Colonic mucosa (tissue), 4 donors: ENCODE measurements at regions not wholly inside any gene's neighbourhood (a gene's known extent, or its start where the extent isn't known, plus 50 kb on each side); places are given as distances from the start of the nearest gene placed in this dataset.

Source experiments
- DNase-seq: peaks from one replicate; pipeline ENCODE4 v3.0.0-alpha.2; 2020
- H3K27ac ChIP-seq: fragments of 200-600 bp; one replicate; pipeline ENCODE4 v1.8.0; 2021
- H3K27me3 ChIP-seq: fragments of 200-600 bp; one replicate; pipeline ENCODE4 v1.8.0; 2021
- H3K36me3 ChIP-seq: fragments of 200-600 bp; one replicate; pipeline ENCODE4 v1.8.0; 2021
- H3K4me1 ChIP-seq: fragments of 200-600 bp; one replicate; pipeline ENCODE4 v1.8.0; 2021; ENCODE audit warnings: mild to moderate bottlenecking
- H3K4me3 ChIP-seq: fragments of 200-600 bp; one replicate; pipeline ENCODE4 v1.8.0; 2021
- H3K9ac ChIP-seq, 2 donors: one replicate each; pipeline ENCODE4 v1.7.0; 2013; ENCODE audit warnings: control low read depth in 2 of 2, low read depth in 2 of 2, low read length in 2 of 2
- H3K9me3 ChIP-seq: fragments of 200-600 bp; one replicate; pipeline ENCODE4 v1.8.0; 2021
- CTCF ChIP-seq: fragments of 200-600 bp; IDR thresholded peaks from one replicate; pipeline ENCODE4 v1.8.0; 2022; ENCODE audit warnings: antibody characterized with exemption, mild to moderate bottlenecking
- intact Hi-C: fragments of 100-400 bp; cut with DNase I; formaldehyde crosslinking; loops from one replicate; pipeline ENCODE4 v1.14.1; 2022
- donor health status: healthy.
- donor health status: DM: no; HTN: no; CAD: no.
- donor health status: DM: no; HTN: no; CAD: no.

DNA sequence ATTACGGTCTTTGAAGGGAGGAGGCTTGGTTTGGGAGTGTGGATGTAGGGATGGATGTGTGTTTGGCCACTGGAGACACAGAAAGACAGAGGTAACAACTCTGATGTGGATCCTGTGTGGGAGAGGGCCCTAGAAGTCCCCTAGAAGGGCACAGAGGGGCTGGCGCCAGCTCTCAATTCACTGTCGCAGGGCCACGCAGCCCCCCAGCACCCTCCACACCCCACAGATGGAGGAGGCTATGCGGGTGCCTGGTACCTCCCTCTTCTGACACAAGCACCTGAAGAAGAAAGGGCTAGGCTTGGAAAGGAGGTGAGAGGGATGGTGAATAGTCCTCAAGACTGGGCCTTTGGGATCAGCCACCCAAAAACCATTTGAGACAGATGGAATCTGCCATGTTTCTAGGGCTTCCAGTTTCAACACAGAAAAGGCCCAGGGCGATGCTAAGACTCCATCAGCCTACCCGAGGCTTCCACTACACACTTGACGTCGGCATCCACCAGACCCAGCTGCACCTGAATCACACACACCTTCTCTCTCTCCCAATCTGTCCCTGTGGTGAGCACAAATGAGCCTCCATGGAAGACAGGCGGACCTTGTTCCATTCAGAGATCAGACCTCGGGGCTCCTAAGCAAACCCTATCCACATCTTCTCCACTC, 413.5 kb upstream of the HS6ST1 start:
- no peak for TF ChIP-seq CTCF
- Histone ChIP-seq H3K27ac (no peak overlapping the region), H3K36me3 (no peaks in the 10 kb centered on the region), H3K9ac (no peak overlapping the region), H3K9me3 (no peaks in the 10 kb centered on the region), H3K4me3 (no peak overlapping the region), H3K27me3 (no peaks in the 10 kb centered on the region), H3K4me1 (no peaks in the 10 kb centered on the region)
- intact Hi-C loops = loop anchor here (10.0 kb wide), 2 partner anchors 407 to 663 kb away; no protein-coding TSS in a partner anchor
- DNase-seq = no peak

- H3K4me1 ChIP-seq = no peaks in the 10 kb centered on the region
- DNase-seq = no peak
- no peaks in the 10 kb centered on the region for H3K36me3 ChIP-seq
- H3K27ac ChIP-seq = no peak overlapping the region
- no peaks in the 10 kb centered on the region for H3K27me3 ChIP-seq
- no peak for TF ChIP-seq CTCF
- no peak overlapping the region for H3K9ac ChIP-seq
- H3K9me3 ChIP-seq = no peaks in the 10 kb centered on the region
- intact Hi-C loops = loop anchor here (10.0 kb wide), 2 partner anchors 408 to 662 kb away; no protein-coding TSS in a partner anchor
- no peak overlapping the region for H3K4me3 ChIP-seq
Observed at GRCh38 chr2:128732976-128733431, 414.3 kb upstream of the HS6ST1 start.

GRCh38 chr2:128733450-128733849, 414.8 kb upstream of the HS6ST1 start:
- Histone ChIP-seq H3K36me3 (no peaks in the 10 kb centered on the region), H3K27me3 (no peaks in the 10 kb centered on the region), H3K4me3 (no peak overlapping the region), H3K4me1 (no peaks in the 10 kb centered on the region), H3K9me3 (no peaks in the 10 kb centered on the region), H3K27ac (no peak overlapping the region), H3K9ac (no peak overlapping the region)
- TF ChIP-seq CTCF = no peak
- intact Hi-C loops = loop anchor here (10.0 kb wide), 2 partner anchors 409 to 661 kb away; no protein-coding TSS in a partner anchor
- no peak for DNase-seq

- no peaks in the 10 kb centered on the region for H3K4me1 ChIP-seq
- no peak overlapping the region for H3K9ac ChIP-seq
- DNase-seq = no peak
- intact Hi-C loops = loop anchor here (10.0 kb wide), 2 partner anchors 410 to 660 kb away; no protein-coding TSS in a partner anchor
- no peak for TF ChIP-seq CTCF
- no peak overlapping the region for H3K4me3 ChIP-seq
- H3K36me3 ChIP-seq = no peaks in the 10 kb centered on the region
- no peaks in the 10 kb centered on the region for H3K9me3 ChIP-seq
- H3K27ac ChIP-seq = no peak overlapping the region
- H3K27me3 ChIP-seq = no peaks in the 10 kb centered on the region
Observed at GRCh38 chr2:128734521-128735295, 416.0 kb upstream of the HS6ST1 start.

GRCh38 chr2:128735296-128735960, 416.8 kb upstream of the HS6ST1 start:
- no peak overlapping the region for H3K4me3 ChIP-seq
- H3K27me3 ChIP-seq = no peaks in the 10 kb centered on the region
- no peak overlapping the region for H3K9ac ChIP-seq
- no peaks in the 10 kb centered on the region for H3K4me1 ChIP-seq
- no peak for DNase-seq
- TF ChIP-seq CTCF = no peak
- H3K9me3 ChIP-seq = no peaks in the 10 kb centered on the region
- H3K27ac ChIP-seq = no peak overlapping the region
- intact Hi-C loops = loop anchor here (10.0 kb wide), 2 partner anchors 411 to 659 kb away; no protein-coding TSS in a partner anchor
- no peaks in the 10 kb centered on the region for H3K36me3 ChIP-seq
